GM12872 (cell line): ENCODE measurements at regions not wholly inside any gene's neighbourhood (a gene's known extent, or its start where the extent isn't known, plus 50 kb on each side); places are given as distances from the start of the nearest gene placed in this dataset.

ENCODE experiments used
- CTCF ChIP-seq: IDR thresholded peaks from 3 replicates; pipeline ENCODE4 v1.5.1; 2011; ENCODE audit warnings: low read depth, mild to moderate bottlenecking, low read length, moderate library complexity; ENCODE audit not compliant: insufficient read depth

- TF ChIP-seq CTCF, result no peak
Observed at GRCh38 chr10:56622335-56622973, 261.4 kb upstream of the ZWINT start.

GRCh38 chr10:56606202-56606601, 245.1 kb upstream of the ZWINT start:
- TF ChIP-seq CTCF, result no peak

GRCh38 chr10:56605051-56605450, 244.0 kb upstream of the ZWINT start:
- no peak for TF ChIP-seq CTCF

GRCh38 chr10:56604624-56605023, 243.6 kb upstream of the ZWINT start:
- no peak for TF ChIP-seq CTCF

GRCh38 chr10:56599201-56599600, 238.1 kb upstream of the ZWINT start:
- no peak for TF ChIP-seq CTCF

- no peak for TF ChIP-seq CTCF
Observed at GRCh38 chr10:56596257-56596656, 235.2 kb upstream of the ZWINT start.

GRCh38 chr10:56593120-56593519, 232.1 kb upstream of the ZWINT start:
- TF ChIP-seq CTCF, result no peak
